GM21737 (cell line): ENCODE measurements at regions not wholly inside any gene's neighbourhood (a gene's known extent, or its start where the extent isn't known, plus 50 kb on each side); places are given as distances from the start of the nearest gene placed in this dataset.

Experiments
- ATAC-seq: cut with Tn5 transposase; IDR thresholded peaks from one replicate; pipeline ENCODE4 v1.9.1; 2021; ENCODE audit warnings: mild to moderate bottlenecking, moderate library complexity; ENCODE audit not compliant: unreplicated experiment

DNA sequence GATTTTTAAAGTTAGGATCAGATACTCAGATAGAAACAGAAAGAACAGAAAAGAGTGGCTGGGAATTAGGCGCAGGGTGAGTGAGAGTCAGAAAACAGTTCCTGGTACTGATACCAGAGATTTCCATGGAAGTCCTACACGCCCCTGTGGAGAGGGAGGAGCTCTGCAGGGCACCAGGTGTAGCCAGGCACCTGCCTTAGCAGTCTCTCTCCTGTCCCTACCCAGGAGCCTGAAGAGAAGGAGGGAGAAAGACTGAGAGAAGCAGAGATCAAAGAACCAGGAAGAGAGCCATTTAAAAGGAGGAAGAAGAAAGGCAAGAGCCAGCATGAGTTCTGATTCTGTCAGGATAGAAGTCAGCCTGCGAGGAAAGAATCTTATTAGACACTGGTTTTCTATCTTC lies 65.0 kb downstream of the CBLN1 start:
- no peak for ATAC-seq

GRCh38 chr16:49213594-49213993 lies 68.0 kb downstream of the CBLN1 start:
- no peak for ATAC-seq

GRCh38 chr16:49204191-49204590 lies 77.4 kb downstream of the CBLN1 start:
- ATAC-seq = no peak

DNA sequence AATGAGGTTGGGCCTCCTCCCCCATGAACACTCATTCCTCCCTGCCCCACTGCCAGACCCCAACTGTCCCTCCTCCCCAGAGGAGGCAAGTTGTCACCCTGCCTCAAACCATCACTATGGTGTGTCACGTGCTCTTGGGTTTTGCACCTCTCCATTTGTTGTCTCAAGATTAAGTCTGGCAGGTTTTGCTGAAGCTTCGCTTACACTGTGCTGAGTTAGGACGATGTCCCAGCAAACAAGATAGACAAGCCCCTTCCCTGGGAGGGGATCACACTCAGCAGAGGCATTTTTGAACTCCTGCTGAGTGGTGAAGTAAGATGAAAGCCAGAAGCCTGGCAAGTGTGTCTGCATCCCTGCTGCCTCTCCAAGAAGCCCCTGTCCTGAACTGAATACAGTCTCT lies 78.3 kb downstream of the CBLN1 start:
- no peak for ATAC-seq

GRCh38 chr16:49201118-49201517 lies 80.5 kb downstream of the CBLN1 start:
- ATAC-seq = no peak

DNA sequence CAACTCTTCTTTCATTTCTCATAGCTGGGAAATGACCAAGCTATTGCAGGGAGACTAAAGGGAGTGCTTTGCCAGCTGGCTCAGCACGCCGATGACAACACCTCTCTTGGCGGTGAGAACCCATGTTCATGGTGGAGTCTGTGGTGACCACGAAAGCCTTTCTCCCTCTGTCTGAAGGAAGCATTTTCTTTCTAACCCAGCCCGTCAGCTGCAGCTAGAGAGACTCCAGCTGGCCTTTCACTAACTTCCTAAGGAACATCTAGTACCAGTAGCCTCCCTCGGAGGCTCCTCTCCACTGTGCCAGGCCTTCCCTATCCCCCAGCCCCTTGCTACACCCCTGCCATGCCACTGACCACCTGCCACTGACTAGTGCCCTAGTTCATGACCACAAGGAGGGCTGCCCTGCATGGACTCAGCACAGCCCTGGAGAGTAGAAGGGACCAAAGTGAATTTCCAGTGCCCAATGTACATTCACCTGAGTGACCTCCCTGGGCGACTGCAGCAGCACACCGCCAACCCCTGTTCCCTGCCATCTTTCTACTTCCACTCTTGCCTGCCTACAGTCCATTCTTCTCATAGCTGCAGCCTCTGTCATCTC lies 81.3 kb downstream of the CBLN1 start:
- no peak for ATAC-seq

DNA sequence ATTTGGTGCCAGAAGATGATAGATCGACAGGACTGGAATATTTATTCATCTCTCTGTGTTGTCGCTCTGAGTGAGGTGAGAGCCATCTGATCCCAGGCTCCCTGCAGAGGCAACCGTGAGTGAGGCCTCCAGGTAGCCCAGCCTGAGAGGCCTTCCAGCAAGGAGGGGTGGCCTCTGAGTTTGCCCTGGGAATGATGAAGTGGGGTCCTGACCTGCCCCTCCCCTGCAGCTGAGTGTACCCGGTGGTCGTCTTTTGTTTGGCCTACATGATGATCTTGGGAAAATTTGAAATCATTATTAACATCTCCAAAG lies 86.4 kb downstream of the CBLN1 start:
- no peak for ATAC-seq

DNA sequence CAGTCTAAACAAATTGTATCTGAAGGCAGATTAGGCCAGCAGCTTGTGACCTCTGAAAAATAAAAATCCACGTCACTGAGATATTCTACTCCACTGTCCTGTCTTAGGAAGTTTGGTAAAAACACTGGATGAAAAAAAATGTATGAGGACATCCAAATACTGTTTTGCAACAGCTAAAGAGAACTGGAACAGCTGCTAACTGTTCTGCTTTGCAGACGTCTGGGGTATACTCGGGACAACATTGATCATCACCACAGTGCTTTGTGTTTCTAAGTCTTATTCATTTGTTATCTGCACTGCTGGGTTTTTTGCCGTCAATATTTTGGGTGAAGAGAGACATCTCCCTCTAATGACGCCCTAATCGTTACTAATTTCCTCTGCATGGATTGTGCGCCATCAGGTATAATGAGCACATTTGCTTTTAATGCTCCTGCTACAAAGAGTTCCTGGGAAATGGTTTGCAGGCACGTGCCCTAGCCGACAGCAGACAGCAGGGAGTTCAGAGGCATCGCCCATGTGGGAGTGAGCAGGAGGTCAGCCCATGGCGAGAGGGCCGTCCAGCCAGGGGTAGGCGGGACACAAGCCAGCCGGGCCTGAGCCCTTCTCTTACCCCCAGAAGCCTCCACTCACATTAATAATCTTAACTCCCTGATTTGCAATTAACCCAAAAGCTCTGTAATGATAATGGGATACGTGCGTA lies 87.0 kb downstream of the CBLN1 start:
- no peak for ATAC-seq

GRCh38 chr16:49193596-49193995 lies 88.0 kb downstream of the CBLN1 start:
- no peak for ATAC-seq

GRCh38 chr16:49189286-49189685 lies 92.4 kb downstream of the CBLN1 start:
- no peak for ATAC-seq

- ATAC-seq = no peak
Observed at GRCh38 chr16:49183911-49184310, 97.7 kb downstream of the CBLN1 start.

DNA sequence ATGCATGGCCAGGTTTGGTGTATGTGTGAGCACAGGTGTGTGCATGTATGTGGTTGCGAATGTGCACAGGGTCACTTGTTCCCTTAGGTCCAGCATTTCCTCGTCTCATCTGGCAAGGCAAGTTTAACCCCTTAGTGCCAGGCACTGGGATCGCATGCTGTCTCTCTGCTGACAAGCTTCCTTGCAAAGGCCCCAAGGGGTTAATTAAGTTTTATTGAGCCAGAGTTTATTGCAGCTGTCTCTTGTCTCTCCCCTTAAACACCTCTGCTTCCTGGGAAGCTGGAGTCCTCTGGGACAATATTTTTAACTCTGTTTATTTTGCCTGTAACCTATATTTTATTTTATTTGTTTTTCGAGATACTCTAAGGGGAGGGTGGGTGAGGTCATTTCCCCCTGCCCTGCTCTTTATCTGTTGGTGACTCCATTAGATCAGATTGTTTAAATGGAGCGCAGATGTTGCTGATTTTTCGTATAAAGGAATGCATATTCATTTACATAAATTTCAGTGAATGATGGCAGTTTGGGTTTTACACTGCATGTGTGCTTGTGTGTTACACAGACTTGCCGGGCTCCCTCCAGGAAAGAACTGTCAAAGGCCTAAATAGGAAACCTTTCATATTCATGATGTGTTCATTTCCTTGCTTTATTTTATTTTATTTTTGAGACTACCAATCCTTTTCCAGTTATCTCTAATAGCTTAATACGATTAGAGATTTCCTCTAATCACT lies 99.7 kb downstream of the CBLN1 start:
- ATAC-seq = no peak

DNA sequence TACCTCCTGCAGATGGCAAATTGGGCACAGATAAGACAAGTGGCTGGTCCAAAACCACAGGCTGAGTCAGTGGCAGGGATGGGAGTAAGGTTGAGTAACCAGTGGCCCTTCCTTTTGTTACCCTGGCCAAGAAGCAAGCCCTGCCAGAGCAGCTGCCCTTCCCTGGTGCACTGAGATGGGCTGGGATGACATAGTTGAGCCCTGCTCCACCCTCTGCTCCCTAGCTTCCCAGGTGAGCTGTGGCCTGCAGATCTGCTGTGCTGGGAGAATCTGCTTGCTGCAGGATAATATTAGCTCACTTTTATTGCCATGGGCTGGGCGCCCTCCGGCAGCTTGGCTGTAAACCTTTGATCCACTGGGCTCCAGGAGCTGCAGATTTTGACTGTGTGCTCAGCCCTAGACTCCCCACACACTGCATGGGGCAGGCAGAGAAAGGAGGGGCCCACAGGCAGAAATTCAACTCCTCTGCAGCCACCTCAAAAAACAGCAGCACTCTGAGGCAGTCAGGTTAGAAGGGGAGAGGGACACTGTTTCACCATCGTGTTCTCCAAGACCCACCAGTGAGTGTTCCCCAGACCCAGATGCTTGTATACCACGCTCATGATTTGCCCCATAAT lies 101.8 kb downstream of the CBLN1 start:
- no peak for ATAC-seq

DNA sequence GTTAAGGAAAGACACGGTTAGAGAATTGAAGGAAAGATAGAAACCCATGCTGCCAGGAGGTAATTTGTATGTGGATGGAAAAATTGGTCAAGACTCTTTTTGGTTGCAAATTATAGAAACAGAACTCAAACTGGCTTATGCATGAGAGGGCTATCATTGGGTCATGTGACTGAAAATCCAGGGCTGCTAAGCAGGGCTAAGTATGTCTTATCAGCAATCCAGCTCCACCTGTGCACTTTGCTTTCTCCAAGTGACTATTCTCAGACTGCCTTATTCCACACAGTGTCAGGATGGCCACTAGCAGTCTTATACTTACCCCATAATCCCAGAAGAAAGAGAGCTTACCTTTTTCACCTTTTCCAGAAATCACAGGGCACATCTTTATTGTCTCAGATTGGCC lies 113.5 kb downstream of the CBLN1 start:
- no peak for ATAC-seq

- no peak for ATAC-seq
Observed at GRCh38 chr16:49165025-49165424, 116.6 kb downstream of the CBLN1 start.

- ATAC-seq = no peak
Observed at GRCh38 chr16:49161191-49161590, 120.4 kb downstream of the CBLN1 start.

DNA sequence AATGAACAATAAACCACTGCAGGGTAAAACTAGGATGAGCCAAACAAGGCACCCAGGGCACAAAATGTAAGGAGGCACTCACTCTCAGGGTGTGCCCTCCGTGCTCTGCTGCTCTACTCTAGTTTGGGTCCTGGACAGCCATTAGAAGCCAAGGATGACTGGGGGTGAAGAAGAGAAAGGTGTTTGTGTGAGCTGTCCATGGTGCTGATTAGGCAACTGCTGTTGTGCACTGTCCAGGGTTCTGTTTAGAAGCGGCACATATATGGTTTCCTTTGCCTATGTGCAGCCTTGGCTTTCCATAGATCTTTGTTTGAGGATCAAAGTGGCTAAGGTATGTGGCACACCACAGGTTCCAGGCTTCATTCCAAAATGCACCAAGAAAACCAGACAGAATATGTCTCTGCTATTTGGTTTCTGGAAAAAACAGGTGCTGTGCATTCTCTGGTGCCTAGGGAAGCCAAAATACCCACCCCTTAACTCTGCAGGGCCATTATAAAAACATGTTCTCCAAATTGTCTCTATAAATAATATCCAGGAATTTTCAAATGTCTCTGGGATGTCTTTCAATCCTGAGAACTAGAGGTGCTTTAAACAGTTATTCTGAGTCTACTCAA lies 123.5 kb downstream of the CBLN1 start:
- no peak for ATAC-seq

- ATAC-seq = no peak
Observed at GRCh38 chr16:49150341-49150740, 131.3 kb downstream of the CBLN1 start.

DNA sequence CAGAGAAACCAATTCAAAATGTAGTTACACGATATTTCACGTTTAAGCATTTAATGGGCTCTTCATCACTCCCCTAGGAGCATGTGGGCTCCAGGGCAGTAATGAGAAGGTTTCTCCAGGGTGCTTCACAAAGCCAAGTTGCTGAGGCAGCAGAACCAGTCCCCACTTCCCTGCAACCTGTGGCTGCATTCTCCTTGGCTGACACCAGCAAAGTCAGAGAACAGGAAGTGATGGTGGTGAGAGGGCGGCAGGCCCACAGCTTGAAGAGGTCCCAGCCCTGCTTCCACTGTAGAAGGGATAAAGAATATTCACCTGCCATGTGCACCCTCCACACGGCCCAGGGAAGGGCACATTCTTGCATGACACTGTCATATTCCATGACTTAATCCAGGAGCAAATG lies 133.2 kb downstream of the CBLN1 start:
- ATAC-seq = no peak

- ATAC-seq = no peak
Observed at GRCh38 chr16:49140618-49141017, 141.0 kb downstream of the CBLN1 start.

DNA sequence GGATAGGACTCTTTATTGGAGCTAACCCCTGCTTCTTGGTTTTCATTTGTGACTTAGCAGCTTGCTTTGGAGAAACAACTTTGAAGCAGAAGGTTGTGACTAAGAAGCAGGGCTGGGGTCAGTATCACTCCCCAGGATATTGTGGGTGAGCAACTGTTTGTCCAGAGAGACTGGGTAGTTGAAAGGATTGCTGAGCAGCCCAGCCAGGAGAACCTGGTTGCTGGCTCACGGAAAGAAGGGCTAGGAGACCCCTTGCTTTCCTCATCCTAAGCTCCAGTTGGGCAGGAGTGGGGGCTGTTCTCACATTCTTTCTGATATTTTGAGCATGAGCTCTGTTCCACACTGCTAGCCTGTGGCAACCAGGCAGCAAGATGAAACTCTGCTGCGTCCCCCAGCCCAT lies 151.2 kb downstream of the CBLN1 start:
- ATAC-seq = no peak

DNA sequence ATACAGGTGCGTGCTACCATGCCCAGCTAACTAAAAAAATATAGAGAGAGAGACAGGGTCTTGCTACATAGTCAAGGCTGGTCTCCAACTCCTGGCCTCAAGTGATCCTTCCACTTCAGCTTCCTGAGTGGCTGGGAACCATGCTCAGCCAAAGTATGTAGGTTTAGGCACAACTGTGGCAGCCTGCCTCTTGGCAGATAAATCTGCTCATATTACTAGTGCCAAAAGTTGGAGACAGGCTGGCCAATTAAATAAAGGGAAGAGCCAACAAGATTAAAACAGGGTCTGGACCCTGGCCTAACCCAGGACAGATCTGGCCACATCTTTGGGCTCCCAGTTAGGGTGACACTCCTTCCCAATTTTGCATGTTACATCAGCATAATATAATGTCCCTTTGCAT lies 151.7 kb downstream of the CBLN1 start:
- ATAC-seq = no peak
